A549 (cell line): ENCODE measurements at regions not wholly inside any gene's neighbourhood (a gene's known extent, or its start where the extent isn't known, plus 50 kb on each side); places are given as distances from the start of the nearest gene placed in this dataset.

Source experiments
- CTCF ChIP-seq: fragments of >200 bp; sonication (Bioruptor Twin); formaldehyde crosslinking; IDR thresholded peaks from 3 replicates; pipeline ENCODE4 v1.5.1; 2016
- FOXS1 ChIP-seq: fragments of 250-450 bp; sonication (Bioruptor Pico); IDR thresholded peaks from 2 replicates; pipeline ENCODE4 v1.5.0; 2020; ENCODE audit warnings: mild to moderate bottlenecking, moderate library complexity
- MAZ ChIP-seq: fragments of 150-350 bp; IDR thresholded peaks from 2 replicates; pipeline ENCODE4 v1.6.1; 2014; ENCODE audit warnings: antibody characterized with exemption, low read depth, low read length, borderline replicate concordance
- NR3C1 ChIP-seq: fragments of >200 bp; sonication (Bioruptor Twin); formaldehyde crosslinking; IDR thresholded peaks from 3 replicates; pipeline ENCODE4 v1.6.1; 2017
- POLR2A ChIP-seq: IDR thresholded peaks from 2 replicates; pipeline ENCODE4 v1.6.1; 2012; ENCODE audit warnings: mild to moderate bottlenecking, low read length
- RAD21 ChIP-seq, 2 experiments: fragments of >200 bp in 1 of 2; sonication (Bioruptor Twin) in 1 of 2; formaldehyde crosslinking in 1 of 2; IDR thresholded peaks in 1 of 2; conservative IDR thresholded peaks in 1 of 2; 2 replicates in 1 of 2; 3 replicates in 1 of 2; pipeline ENCODE4 v1.6.1; 2012 to 2018; ENCODE audit warnings: inconsistent platforms in 1 of 2
- SMC3 ChIP-seq: fragments of >200 bp; sonication (Bioruptor Twin); formaldehyde crosslinking; IDR thresholded peaks from 3 replicates; pipeline ENCODE4 v1.6.1; 2018; ENCODE audit warnings: inconsistent platforms
- ZNF302 ChIP-seq: fragments of 250-450 bp; sonication (Bioruptor Pico); IDR thresholded peaks from 2 replicates; pipeline ENCODE4 v1.9.0; 2021; ENCODE audit warnings: inconsistent platforms, mild to moderate bottlenecking, moderate library complexity

- TF ChIP-seq ZNF302 (no peak), RAD21 (conservative IDR thresholded peaks at IDR 0.05 in 1 of 2, IDR thresholded peaks at IDR 0.05 in 1 of 2) (no peak), POLR2A (no peak), SMC3 (no peak), MAZ (no peak), FOXS1 (CRISPR knock-in tag) (no peak), CTCF (no peak), NR3C1 (no peak)
Measured at GRCh38 chr5:51487952-51488351, 104.7 kb downstream of the ISL1 start.
